Ishikawa (cell line): ENCODE measurements at regions not wholly inside any gene's neighbourhood (a gene's known extent, or its start where the extent isn't known, plus 50 kb on each side); places are given as distances from the start of the nearest gene placed in this dataset.

Experiments used
- CEBPB ChIP-seq: IDR thresholded peaks from 2 replicates; pipeline ENCODE4 v1.6.1; 2012
- CREB1 ChIP-seq: IDR thresholded peaks from 2 replicates; pipeline ENCODE4 v1.6.1; 2012; ENCODE audit warnings: low read depth
- EGR1 ChIP-seq: IDR thresholded peaks from 2 replicates; pipeline ENCODE4 v1.6.1; 2012
- EP300 ChIP-seq: IDR thresholded peaks from 2 replicates; pipeline ENCODE4 v1.6.1; 2012; ENCODE audit warnings: borderline replicate concordance
- FOXM1 ChIP-seq: IDR thresholded peaks from 2 replicates; pipeline ENCODE4 v1.6.1; 2012; ENCODE audit warnings: low read depth, borderline replicate concordance
- NFIC ChIP-seq: IDR thresholded peaks from 2 replicates; pipeline ENCODE4 v1.6.1; 2012
- RAD21 ChIP-seq: IDR thresholded peaks from 2 replicates; pipeline ENCODE4 v1.6.1; 2012; ENCODE audit warnings: low read depth
- TAF1 ChIP-seq: IDR thresholded peaks from 2 replicates; pipeline ENCODE4 v1.6.1; 2012; ENCODE audit warnings: low read depth, mild to moderate bottlenecking
- TCF12 ChIP-seq: IDR thresholded peaks from 2 replicates; pipeline ENCODE4 v1.6.1; 2012; ENCODE audit warnings: low read depth
- TEAD4 ChIP-seq: IDR thresholded peaks from 2 replicates; pipeline ENCODE4 v1.6.1; 2012
- YY1 ChIP-seq: IDR thresholded peaks from 2 replicates; pipeline ENCODE4 v1.6.1; 2012; ENCODE audit warnings: low read depth
- ZBTB7A ChIP-seq: IDR thresholded peaks from 2 replicates; pipeline ENCODE4 v1.6.1; 2012; ENCODE audit warnings: low read depth
- TF ChIP-seq, protein P1 (sequence below): IDR thresholded peaks from 2 replicates; pipeline ENCODE4 v1.6.1; 2012
- TF ChIP-seq, protein P2 (sequence below): IDR thresholded peaks from 2 replicates; pipeline ENCODE4 v1.6.1; 2012
- TF ChIP-seq, protein P3 (sequence below): IDR thresholded peaks from 2 replicates; pipeline ENCODE4 v1.6.1; 2012; ENCODE audit warnings: low read depth, mild to moderate bottlenecking

GRCh38 chr4:1491328-1492141 is 85.3 kb upstream of the NKX1-1 start:
- TF ChIP-seq CREB1 (no peak), TCF12 (no peak), YY1 (no peak), EGR1 (no peak), TEAD4 (no peak), RAD21 (no peak), NFIC (no peak), CEBPB (no peak), ZBTB7A (no peak), EP300 (no peak), FOXM1 (no peak)
- TF ChIP-seq, protein P1, sequence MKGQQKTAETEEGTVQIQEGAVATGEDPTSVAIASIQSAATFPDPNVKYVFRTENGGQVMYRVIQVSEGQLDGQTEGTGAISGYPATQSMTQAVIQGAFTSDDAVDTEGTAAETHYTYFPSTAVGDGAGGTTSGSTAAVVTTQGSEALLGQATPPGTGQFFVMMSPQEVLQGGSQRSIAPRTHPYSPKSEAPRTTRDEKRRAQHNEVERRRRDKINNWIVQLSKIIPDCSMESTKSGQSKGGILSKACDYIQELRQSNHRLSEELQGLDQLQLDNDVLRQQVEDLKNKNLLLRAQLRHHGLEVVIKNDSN: no peak
- TF ChIP-seq, protein P2, sequence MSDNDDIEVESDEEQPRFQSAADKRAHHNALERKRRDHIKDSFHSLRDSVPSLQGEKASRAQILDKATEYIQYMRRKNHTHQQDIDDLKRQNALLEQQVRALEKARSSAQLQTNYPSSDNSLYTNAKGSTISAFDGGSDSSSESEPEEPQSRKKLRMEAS: no peak
- TF ChIP-seq, protein P3, sequence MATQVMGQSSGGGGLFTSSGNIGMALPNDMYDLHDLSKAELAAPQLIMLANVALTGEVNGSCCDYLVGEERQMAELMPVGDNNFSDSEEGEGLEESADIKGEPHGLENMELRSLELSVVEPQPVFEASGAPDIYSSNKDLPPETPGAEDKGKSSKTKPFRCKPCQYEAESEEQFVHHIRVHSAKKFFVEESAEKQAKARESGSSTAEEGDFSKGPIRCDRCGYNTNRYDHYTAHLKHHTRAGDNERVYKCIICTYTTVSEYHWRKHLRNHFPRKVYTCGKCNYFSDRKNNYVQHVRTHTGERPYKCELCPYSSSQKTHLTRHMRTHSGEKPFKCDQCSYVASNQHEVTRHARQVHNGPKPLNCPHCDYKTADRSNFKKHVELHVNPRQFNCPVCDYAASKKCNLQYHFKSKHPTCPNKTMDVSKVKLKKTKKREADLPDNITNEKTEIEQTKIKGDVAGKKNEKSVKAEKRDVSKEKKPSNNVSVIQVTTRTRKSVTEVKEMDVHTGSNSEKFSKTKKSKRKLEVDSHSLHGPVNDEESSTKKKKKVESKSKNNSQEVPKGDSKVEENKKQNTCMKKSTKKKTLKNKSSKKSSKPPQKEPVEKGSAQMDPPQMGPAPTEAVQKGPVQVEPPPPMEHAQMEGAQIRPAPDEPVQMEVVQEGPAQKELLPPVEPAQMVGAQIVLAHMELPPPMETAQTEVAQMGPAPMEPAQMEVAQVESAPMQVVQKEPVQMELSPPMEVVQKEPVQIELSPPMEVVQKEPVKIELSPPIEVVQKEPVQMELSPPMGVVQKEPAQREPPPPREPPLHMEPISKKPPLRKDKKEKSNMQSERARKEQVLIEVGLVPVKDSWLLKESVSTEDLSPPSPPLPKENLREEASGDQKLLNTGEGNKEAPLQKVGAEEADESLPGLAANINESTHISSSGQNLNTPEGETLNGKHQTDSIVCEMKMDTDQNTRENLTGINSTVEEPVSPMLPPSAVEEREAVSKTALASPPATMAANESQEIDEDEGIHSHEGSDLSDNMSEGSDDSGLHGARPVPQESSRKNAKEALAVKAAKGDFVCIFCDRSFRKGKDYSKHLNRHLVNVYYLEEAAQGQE: no peak

GRCh38 chr4:1490654-1491327 is 84.5 kb upstream of the NKX1-1 start:
- TF ChIP-seq, protein P3: no peak
- no peak for TF ChIP-seq CREB1
- no peak for TF ChIP-seq EP300
- TF ChIP-seq ZBTB7A: no peak
- TF ChIP-seq NFIC: no peak
- no peak for TF ChIP-seq FOXM1
- no peak for TF ChIP-seq RAD21
- no peak for TF ChIP-seq TCF12
- TF ChIP-seq TAF1: no peak

DNA sequence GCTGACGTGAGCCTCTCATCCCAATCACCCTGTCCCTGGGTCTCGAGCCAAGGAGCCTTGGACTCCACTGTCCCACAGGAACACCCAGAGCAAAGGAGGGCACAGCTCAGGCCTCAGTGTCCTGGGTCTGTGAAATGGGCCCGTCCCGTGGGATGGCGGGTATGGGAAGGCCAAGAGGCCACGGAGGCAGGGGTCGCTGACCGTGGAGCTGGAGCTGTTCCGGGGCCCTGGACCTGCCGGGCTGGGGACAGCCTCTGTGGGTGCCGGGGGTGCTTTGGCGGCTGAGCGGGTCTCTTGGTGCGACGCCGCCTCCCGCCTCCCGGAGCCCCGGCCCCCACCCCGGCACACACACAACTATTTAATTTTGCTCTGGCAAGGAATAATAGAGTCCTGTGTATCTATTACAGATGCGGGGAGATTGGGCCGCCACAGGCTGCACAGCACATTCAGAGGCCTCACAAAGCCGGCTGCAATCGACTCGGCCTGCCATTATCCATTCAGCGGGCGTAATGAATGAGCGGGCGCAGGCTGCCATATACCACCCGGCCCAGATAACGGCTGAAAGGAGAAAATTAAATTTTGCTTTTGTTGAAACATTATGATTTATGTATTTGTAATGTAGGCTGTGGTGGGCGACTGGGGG is 83.9 kb upstream of the NKX1-1 start:
- TF ChIP-seq TEAD4: no peak
- TF ChIP-seq, protein P1: no peak
- TF ChIP-seq, protein P3: no peak

GRCh38 chr4:1489639-1489995 is 83.4 kb upstream of the NKX1-1 start:
- TF ChIP-seq, protein P1: no peak
- no peak for TF ChIP-seq TCF12
- TF ChIP-seq CEBPB: no peak
- no peak for TF ChIP-seq CREB1
- TF ChIP-seq YY1: no peak
- TF ChIP-seq NFIC: no peak
- TF ChIP-seq, protein P2: no peak
- TF ChIP-seq EP300: no peak
- no peak for TF ChIP-seq ZBTB7A
- TF ChIP-seq TAF1: no peak
- TF ChIP-seq EGR1: no peak
- TF ChIP-seq FOXM1: no peak
- TF ChIP-seq, protein P3: no peak
- no peak for TF ChIP-seq TEAD4
- TF ChIP-seq RAD21: no peak
